Adipocyte (in vitro differentiated cells): ENCODE measurements at regions not wholly inside any gene's neighbourhood (a gene's known extent, or its start where the extent isn't known, plus 50 kb on each side); places are given as distances from the start of the nearest gene placed in this dataset.

ENCODE experiments used
- DNase-seq: peaks from one replicate; pipeline ENCODE4 v3.0.0-alpha.2; 2015; ENCODE audit warnings: low read depth
- H3K27me3 ChIP-seq: replicated peaks from 2 replicates; pipeline ENCODE4 v1.7.0; 2013; ENCODE audit warnings: mild to moderate bottlenecking, low read length, moderate library complexity; ENCODE audit not compliant: control insufficient read depth, insufficient read depth
- H3K36me3 ChIP-seq: 2 replicates; pipeline ENCODE4 v1.7.0; 2013; ENCODE audit warnings: low read length, mild to moderate bottlenecking, moderate library complexity; ENCODE audit not compliant: control insufficient read depth, insufficient read depth, severe bottlenecking
- H3K4me1 ChIP-seq: 2 replicates; pipeline ENCODE4 v1.7.0; 2013; ENCODE audit warnings: mild to moderate bottlenecking, low read length, moderate library complexity; ENCODE audit not compliant: control insufficient read depth, insufficient read depth
- H3K4me3 ChIP-seq: 2 replicates; pipeline ENCODE4 v1.7.0; 2013; ENCODE audit warnings: mild to moderate bottlenecking, low read length, moderate library complexity
- H3K9ac ChIP-seq: 2 replicates; pipeline ENCODE4 v1.7.0; 2013; ENCODE audit warnings: mild to moderate bottlenecking, low read length, moderate library complexity
- H3K9me3 ChIP-seq: 2 replicates; pipeline ENCODE4 v1.7.0; 2013; ENCODE audit warnings: mild to moderate bottlenecking, low read length, moderate library complexity; ENCODE audit not compliant: control insufficient read depth

DNA sequence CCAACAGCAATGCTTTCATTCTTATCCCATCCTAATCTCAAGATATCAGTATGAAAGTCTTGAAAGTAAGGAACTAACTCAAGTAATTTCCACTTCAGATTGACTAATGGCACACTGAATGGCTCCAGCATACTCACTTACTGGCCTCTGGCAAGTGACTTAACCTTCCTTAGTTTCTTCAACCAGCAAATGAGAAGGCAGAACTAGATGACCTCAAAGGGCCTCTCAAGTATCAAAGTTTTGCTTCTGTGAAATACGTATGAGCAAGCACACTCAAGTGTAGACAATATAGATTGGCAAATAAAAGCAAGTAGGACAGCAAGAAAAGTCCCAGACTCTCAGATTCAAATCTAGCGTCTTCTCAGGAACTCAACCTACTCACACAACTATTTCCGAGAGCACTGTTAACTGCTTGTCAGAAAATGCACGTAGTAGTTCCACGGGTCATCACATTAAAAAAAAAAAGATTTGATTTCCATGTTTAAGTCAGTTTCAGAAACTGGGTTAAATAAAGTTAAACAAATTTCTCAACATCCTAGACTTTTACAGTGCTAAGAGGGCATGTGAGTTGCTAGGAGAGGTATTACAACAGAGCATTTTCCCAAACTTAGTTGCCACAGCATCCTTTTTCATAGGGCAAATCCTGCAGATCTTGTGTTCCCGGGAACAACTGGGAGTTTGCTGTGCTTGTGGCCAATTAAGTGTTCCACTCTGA lies 276.9 kb upstream of the KLF14 start:
- Histone ChIP-seq H3K9ac (peak overlapping the region; percentile 68), H3K4me3 (peak overlapping the region; percentile 60), H3K36me3 (peaks cover 3% of the 10 kb centered on the region), H3K9me3 (no peaks in the 10 kb centered on the region), H3K4me1 (peaks cover 96% of the 10 kb centered on the region), H3K27me3 (no peaks in the 10 kb centered on the region)
- DNase-seq: peak; percentile 77

DNA sequence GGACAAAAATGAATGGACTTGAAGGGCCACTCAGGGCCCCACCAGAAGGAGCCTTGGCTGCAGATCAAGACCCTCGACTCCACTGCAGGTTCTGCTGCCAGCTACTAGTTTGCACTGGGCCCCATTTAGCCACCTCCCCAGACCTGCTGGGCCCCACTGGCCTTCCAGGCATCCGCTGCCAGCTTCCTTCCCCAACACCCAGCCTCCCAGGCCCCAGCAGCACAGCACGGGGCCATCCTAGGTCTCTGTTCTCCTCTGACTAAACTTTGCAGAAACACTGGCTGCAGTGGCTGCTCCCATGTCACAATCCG lies 277.4 kb upstream of the KLF14 start:
- Histone ChIP-seq H3K4me3 (peak overlapping the region; percentile 60), H3K27me3 (no peaks in the 10 kb centered on the region), H3K36me3 (peaks cover 3% of the 10 kb centered on the region), H3K9me3 (no peaks in the 10 kb centered on the region), H3K9ac (peak overlapping the region; percentile 68), H3K4me1 (peaks cover 99% of the 10 kb centered on the region)
- DNase-seq: no peak

DNA sequence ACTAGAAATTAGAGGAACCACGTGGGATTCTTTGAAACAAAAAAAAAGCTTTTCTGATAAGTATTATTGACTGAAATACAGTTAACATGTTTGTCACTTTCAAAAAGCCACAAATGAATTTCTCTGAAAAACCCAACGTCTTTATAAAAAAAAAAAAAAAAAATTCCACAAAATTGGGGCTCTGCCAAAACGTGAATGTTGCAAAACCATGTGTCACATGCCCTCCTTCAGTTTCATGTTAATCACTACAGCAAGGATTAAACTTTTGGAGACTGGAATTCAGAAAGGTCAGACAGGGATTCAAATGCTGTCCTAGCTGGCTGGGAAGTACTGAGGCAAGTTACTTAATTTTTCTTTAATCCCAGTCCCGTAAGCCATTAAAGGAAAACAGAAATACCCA lies 278.0 kb upstream of the KLF14 start:
- peak overlapping the region; percentile 73 for H3K9ac ChIP-seq
- H3K9me3 ChIP-seq: no peaks in the 10 kb centered on the region
- H3K4me3 ChIP-seq: peak overlapping the region; percentile 68
- peaks cover 3% of the 10 kb centered on the region for H3K36me3 ChIP-seq
- H3K4me1 ChIP-seq: peaks cover 97% of the 10 kb centered on the region
- no peaks in the 10 kb centered on the region for H3K27me3 ChIP-seq
- peak; percentile 93 for DNase-seq

DNA sequence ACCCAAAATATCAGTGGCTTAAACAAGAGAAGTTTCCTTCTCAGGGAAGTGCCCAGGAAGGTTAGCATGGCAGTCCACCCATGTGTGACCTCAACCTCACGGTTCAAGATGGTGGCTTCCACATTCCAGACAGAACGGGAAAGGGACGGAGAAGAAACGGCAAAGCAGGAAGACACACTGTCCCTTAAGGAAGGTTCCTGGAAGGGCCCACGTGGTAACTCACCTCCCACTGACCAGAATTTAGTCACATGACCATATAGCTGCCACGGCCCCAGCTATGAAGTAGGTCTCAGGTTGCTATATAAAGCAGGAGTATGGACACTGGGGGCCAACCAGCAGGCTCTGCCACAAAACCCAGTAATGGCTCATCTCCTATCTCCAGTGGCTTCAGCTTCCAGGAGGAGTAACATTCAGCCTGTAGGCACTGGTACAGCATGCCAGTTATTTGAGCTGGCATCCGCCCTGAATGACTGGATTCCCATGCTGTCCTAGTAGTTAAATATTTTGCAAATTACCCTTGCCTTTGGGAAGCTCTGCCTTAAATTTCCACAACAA lies 278.5 kb upstream of the KLF14 start:
- H3K9me3 ChIP-seq: no peaks in the 10 kb centered on the region
- peaks cover 3% of the 10 kb centered on the region for H3K36me3 ChIP-seq
- no peaks in the 10 kb centered on the region for H3K27me3 ChIP-seq
- peak; percentile 53 for DNase-seq
- H3K4me1 ChIP-seq: peaks cover 95% of the 10 kb centered on the region
- peak overlapping the region; percentile 68 for H3K4me3 ChIP-seq
- H3K9ac ChIP-seq: peak overlapping the region; percentile 73

DNA sequence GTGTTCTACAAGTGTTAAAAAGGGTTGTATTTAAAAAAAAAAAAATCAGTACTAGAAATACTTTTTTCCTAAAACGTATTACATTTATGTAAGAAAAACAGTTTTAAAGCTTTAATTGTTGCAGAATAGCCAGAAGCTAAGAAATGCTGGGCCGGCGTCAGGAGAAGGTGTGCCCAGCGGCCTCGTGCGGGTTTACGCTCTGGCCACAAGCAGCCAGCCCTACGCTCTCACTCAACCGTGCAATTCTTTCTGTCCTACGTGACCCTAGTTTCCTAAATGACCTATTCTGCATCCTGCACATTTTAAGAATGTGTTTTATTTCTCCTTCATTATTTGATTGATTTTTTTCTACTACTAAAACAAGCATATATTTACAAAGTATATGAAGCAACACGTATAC lies 279.7 kb upstream of the KLF14 start:
- H3K4me3 ChIP-seq: no peak overlapping the region
- no peaks in the 10 kb centered on the region for H3K9me3 ChIP-seq
- no peaks in the 10 kb centered on the region for H3K27me3 ChIP-seq
- DNase-seq: no peak
- H3K4me1 ChIP-seq: peaks cover 83% of the 10 kb centered on the region
- H3K36me3 ChIP-seq: peaks cover 6% of the 10 kb centered on the region
- no peak overlapping the region for H3K9ac ChIP-seq

DNA sequence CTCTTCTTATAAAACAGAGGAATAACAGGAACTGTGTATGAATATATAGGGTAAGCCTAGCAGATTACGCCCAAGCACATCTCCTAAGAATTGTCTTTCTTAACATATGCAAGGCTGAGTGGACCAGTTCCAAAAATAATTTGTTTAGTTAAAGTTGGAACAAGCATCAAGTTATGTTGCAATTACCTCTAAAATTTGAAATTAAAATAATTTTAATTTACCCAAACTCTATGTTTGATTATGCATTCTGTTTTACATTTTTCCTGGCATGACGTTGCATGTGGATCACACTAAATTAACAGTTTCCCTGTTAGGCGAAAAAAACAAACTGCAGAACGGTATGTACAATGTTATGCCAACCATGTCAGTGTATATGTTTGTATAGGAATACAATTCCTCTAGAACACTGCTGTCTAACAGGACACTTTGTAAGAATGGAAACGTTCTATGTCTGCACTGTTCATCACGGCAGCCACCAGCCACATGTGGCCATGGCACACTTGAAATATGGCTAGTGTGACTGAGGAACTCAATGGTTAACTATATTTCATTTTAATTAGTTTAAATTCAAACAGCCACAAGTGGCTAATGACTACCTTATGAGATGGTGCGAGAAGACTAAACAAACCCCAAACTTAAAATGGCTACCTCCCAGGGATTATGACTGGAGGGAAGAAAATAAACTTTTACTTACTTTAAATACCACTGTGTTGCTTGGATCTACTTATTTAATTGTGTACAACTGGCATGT lies 281.1 kb upstream of the KLF14 start:
- no peaks in the 10 kb centered on the region for H3K27me3 ChIP-seq
- H3K9me3 ChIP-seq: no peaks in the 10 kb centered on the region
- H3K4me3 ChIP-seq: no peak overlapping the region
- DNase-seq: peak; percentile 42
- H3K4me1 ChIP-seq: peaks cover 69% of the 10 kb centered on the region
- H3K9ac ChIP-seq: no peak overlapping the region
- peaks cover 14% of the 10 kb centered on the region for H3K36me3 ChIP-seq

DNA sequence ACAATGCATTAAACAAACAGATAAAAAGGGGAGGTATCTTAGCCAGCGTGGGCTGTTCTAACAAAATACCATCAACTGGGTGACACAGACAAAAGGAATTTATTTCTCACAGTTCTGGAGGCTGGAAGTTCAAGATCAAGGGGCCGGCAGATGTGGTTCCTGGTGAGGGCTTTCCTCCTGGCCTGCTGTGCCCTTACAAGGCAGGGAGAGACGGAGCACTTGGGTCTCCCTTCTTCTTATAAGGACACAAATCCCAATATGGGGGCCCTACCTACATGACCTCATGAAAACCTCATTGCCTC lies 281.6 kb upstream of the KLF14 start:
- Histone ChIP-seq H3K9ac (no peak overlapping the region), H3K27me3 (no peaks in the 10 kb centered on the region)

DNA sequence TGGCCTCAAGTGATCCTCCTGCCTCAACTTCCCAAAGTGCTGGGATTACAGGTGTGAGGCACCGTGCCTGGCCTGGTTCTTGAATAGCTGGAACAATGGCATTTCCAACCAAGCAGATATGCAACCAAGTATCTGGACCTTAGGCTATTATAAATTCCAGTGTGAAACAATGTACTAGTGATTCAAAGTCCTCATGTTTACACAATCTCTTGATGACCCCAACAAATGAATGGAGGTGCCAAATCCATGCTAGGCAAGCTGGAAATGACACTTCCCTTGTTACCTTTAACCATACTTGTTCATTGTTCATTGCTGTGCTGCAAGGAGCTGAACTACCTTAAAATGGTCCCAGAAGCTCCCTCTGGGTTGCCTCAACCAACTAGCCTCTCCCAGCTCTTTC lies 282.2 kb upstream of the KLF14 start:
- no peak for DNase-seq
- H3K27me3 ChIP-seq: no peaks in the 10 kb centered on the region
- H3K9me3 ChIP-seq: no peaks in the 10 kb centered on the region
- no peak overlapping the region for H3K4me3 ChIP-seq
- no peak overlapping the region for H3K9ac ChIP-seq
- H3K4me1 ChIP-seq: peaks cover 58% of the 10 kb centered on the region
- peaks cover 19% of the 10 kb centered on the region for H3K36me3 ChIP-seq

More for the DNA sequence above, 281.6 kb upstream of the KLF14 start:
- peaks cover 64% of the 10 kb centered on the region for H3K4me1 ChIP-seq
- H3K9me3 ChIP-seq: no peaks in the 10 kb centered on the region
- DNase-seq: peak; percentile 22
- no peak overlapping the region for H3K4me3 ChIP-seq
- H3K36me3 ChIP-seq: peaks cover 14% of the 10 kb centered on the region

DNA sequence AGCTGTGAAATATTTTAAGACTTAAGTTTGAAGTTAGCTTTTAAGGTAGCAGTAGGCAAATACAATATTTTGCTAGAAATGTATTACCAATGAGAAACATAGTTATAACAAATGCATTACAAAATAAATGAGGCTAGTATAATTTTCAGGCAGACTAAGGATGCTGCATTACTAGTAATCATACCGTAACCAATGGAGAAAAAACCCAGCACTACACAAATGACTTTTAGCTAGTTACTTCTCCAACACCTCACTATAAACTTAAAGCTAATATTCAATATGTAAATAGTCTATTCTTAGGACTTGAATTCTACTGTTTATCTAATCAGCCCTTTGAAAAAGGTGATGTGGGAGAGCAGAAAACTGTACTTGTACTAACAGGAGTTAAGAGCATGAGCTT lies 285.3 kb upstream of the KLF14 start:
- Histone ChIP-seq H3K36me3 (peaks cover 36% of the 10 kb centered on the region), H3K9ac (no peak overlapping the region), H3K9me3 (no peaks in the 10 kb centered on the region), H3K27me3 (no peaks in the 10 kb centered on the region), H3K4me1 (peaks cover 28% of the 10 kb centered on the region), H3K4me3 (no peak overlapping the region)
- DNase-seq: no peak

DNA sequence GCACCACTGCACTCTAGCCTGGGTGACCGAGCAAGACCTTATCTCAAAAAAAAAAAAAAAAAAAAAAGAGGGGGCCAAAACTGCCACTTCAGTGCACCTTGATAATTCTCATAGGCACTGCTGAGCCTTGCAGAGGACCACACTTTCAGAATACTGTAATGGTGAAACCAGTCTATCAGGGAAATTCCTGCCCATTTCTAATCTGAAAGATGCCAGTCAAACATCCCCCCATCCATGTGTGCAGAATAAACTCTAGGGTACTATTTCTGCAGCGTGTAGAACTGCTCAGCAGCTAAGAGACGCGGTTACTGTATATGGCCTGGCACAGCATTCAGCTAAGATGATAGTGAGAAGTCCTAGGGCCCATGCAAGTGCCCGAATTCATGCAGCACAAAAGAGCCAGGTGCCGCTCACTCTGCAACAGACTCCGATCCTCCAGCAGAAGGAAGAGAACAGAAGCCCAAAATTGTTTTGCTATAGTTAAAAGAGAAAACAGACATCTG lies 286.8 kb upstream of the KLF14 start:
- Histone ChIP-seq H3K4me1 (peaks cover 13% of the 10 kb centered on the region), H3K9me3 (no peaks in the 10 kb centered on the region), H3K36me3 (peaks cover 44% of the 10 kb centered on the region), H3K27me3 (no peaks in the 10 kb centered on the region), H3K4me3 (no peak overlapping the region), H3K9ac (no peak overlapping the region)
- no peak for DNase-seq

DNA sequence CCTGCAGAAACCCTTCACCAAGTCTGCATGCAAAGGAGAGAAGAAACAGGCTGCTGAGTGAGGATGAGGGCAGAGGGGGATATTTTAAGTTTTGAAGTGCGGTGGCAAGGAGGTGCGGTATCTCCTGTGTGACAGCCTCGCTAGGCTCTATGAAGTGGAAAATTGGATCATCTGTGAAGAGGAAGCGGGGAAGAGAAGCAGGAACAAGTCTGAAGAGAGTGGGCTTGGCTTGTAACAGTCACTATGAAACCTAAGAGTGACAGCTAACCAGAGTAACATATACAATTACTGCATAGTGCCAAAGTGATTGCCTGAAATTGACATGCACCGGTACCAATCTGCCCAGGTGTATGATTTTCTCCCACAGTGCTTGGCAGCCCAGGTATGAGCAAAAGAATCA lies 287.5 kb upstream of the KLF14 start:
- Histone ChIP-seq H3K9ac (no peak overlapping the region), H3K27me3 (no peaks in the 10 kb centered on the region), H3K4me3 (no peak overlapping the region), H3K4me1 (peaks cover 10% of the 10 kb centered on the region), H3K36me3 (peaks cover 44% of the 10 kb centered on the region), H3K9me3 (no peaks in the 10 kb centered on the region)
- no peak for DNase-seq
